LNCAP (cell line): ENCODE measurements at regions not wholly inside any gene's neighbourhood (a gene's known extent, or its start where the extent isn't known, plus 50 kb on each side); places are given as distances from the start of the nearest gene placed in this dataset.

Experiments used
- TF ChIP-seq, protein P1 (sequence below): fragments of 450-650 bp; IDR thresholded peaks from 2 replicates; pipeline ENCODE4 v1.5.1; 2017; ENCODE audit warnings: mild to moderate bottlenecking

DNA sequence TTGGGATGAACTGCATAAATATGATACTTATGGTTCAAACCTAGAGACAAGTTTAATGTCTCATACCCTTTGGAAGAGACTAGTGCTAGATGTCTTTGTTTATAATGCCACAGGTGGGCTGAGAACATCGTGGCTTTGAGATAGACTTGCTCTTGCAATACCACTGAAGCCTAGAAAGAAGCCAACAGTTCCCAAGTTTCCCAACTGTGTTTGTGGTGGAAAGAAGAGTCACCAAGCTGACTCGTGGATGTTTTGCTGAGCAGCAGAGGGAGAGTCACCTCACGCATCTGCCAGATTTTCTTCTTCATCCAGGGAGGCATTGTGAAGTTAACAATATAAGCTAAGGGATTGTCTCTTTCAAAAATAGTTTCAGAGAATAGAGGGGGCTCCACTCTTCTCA, 1076.2 kb downstream of the C4orf33 start:
- TF ChIP-seq, protein P1, sequence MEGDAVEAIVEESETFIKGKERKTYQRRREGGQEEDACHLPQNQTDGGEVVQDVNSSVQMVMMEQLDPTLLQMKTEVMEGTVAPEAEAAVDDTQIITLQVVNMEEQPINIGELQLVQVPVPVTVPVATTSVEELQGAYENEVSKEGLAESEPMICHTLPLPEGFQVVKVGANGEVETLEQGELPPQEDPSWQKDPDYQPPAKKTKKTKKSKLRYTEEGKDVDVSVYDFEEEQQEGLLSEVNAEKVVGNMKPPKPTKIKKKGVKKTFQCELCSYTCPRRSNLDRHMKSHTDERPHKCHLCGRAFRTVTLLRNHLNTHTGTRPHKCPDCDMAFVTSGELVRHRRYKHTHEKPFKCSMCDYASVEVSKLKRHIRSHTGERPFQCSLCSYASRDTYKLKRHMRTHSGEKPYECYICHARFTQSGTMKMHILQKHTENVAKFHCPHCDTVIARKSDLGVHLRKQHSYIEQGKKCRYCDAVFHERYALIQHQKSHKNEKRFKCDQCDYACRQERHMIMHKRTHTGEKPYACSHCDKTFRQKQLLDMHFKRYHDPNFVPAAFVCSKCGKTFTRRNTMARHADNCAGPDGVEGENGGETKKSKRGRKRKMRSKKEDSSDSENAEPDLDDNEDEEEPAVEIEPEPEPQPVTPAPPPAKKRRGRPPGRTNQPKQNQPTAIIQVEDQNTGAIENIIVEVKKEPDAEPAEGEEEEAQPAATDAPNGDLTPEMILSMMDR: no peak

DNA sequence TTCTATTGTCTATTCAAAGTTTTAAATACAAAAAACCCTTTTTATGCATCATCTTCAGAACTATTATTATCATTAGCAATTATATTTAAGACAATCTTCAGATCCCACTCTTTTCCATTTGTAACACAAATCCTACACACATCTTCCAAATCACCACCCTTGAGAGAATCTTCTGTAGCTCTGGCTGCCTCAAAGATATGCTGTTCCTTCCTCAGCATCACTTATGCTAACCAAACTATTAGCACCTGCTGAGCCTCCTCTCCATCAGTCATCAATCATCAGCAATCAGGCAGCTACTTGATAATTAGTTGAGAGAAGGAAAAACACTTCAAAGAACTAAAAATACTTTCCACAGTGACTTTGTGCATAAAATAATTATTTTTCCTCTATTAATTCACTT, 1082.2 kb downstream of the C4orf33 start:
- TF ChIP-seq, protein P1: no peak

DNA sequence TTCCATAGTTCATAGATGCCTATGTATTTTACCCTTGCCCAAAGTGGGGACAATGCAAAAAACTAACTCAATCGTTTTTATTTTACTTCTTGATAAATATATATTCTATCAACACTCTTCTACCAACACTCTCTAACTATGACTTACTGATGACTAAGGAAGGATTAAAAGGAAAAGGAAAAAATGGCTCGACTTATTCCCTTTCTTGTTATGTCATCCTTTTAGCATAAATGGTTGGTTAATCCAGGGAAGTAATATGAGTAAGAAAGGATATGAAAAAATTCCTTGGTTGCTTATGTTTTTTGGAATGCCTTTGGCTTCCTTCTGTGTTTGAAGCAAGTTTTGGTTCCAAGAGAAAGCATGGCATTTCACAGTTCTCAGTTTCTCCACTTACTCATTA, 1087.1 kb downstream of the C4orf33 start:
- TF ChIP-seq, protein P1: no peak

DNA sequence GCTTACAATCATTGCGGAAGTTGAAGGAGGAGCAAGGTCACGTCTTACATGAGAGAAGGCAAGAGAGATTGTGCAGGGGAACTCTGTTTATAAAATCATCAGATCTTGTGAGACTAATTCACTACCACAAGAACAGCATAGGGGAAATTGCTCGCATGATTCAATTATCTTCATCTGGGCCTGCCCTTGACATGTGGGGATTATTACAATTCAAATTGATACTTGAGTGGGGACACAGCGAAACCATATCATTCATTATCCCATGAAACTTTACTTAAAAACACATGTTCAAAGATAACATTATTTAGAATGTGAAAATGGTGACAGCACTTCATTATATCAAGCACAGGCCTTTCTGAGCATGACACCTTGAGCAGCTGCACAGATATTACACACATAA, 1087.8 kb downstream of the C4orf33 start:
- TF ChIP-seq, protein P1: no peak

DNA sequence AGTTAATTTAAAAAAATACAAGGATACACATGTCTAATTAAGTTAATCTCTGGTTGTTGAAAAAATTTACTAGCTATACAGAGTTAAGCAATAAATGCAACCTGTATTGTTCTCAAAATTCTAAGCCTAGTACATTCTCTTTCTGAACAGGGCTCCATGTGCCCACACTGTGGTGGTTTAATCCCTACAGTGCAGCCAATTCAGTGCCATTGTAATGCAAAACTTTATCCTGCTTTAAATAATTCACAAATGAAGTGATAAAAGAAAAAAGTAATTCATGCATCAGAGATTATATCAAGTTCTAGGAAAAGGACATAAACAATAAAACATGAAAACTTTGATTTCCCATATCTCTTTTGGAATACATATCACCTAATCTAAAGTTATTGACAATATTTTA, 1089.2 kb downstream of the C4orf33 start:
- TF ChIP-seq, protein P1: no peak

DNA sequence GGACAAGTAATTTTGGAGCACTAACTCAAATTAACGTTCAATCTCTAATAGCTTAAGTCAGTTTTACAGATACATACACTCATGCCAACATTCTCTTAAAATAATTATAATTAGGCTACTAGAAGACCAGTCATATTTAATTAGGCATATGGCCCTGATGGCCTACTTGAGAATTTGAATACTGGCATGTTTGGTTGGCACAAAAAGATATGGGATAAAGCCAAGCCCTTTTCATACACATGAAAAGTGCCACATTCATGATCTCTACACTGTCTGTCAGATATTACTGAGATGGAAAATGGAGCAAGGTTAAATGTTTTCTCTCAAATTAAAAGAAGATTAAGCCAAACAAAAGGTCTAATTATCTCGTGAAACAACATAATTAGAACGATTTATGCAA, 1091.0 kb downstream of the C4orf33 start:
- TF ChIP-seq, protein P1: no peak

DNA sequence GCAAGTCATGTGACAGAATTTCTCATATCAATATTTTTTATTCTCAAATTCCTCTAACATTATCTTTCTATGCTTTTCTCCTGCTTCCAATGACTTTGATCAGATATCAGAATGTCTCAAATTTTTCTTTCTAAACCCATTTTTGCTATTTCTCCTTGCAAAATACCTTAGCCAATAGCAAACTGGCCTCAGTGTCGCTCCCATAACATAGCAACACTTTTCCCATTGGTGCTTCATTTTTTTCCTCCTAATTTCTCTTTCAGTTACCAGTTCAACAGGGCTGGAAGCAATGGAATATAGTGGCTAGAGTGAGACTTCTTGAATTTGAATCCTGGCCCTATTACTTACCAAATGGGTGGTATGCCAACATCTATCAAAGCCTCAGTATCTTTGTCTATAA, 1091.6 kb downstream of the C4orf33 start:
- TF ChIP-seq, protein P1: no peak

DNA sequence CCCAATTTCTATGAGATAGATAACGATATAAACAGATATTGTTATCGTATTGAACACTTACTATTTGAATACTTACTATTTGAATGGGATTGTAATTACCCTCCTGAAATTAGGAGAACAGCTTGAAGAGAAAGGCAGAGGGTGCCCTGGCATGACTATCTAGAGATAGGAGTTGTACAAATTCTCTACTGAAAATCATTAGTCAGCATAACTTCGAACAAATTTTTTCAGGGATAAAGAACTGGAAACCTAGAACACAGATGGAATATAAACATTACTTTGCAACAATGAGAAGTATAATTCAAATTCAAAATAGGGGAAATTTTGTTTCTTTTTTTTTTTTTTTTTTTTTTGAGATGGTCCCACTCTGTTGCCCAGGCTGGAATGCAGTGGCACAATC, 1096.8 kb downstream of the C4orf33 start:
- TF ChIP-seq, protein P1: no peak
